ENCODE measurements at regions not wholly inside any gene's neighbourhood (a gene's known extent, or its start where the extent isn't known, plus 50 kb on each side); places are given as distances from the start of the nearest gene placed in this dataset.

GRCh38 chr9:12975496-12975895, 200.7 kb downstream of the LURAP1L start:
- TF ChIP-seq CTCF (IDR thresholded peaks at IDR 0.05) (no peak), EP300 (IDR thresholded peaks at IDR 0.05) (no peak), POLR2A (IDR thresholded peaks at IDR 0.05) (no peak), POLR2AphosphoS5 (IDR thresholded peaks at IDR 0.05) (no peak)
